NAMALWA (cell line): ENCODE measurements at regions not wholly inside any gene's neighbourhood (a gene's known extent, or its start where the extent isn't known, plus 50 kb on each side); places are given as distances from the start of the nearest gene placed in this dataset.
"Not testable (repeated sequence)": the region's sequence is repeated elsewhere in the genome, so short reads cannot be mapped to it uniquely, and the experiment has no call there.

ENCODE experiments used
- DNase-seq: peaks from one replicate; pipeline ENCODE4 v3.0.0-alpha.2; 2015; ENCODE audit warnings: low spot score

DNA sequence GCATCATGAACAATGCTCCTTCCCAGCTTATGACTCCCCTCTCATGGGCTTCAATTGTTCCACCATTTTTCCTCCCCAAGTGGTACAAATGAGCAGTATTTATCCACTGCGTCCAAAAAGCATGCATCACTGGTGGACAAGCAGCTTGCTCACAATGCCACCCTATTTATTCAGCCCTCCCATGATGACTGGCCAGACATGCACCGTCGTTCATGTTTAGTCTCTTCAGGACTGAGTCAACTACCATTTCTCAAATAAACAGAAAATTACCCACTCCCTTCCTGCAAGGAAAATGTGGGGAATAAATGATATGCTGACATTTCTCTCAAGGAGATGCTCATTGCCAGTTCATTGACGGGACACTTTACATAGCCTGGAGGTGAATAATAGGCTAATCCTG lies 300.4 kb downstream of the C6orf118 start:
- no peak for DNase-seq

DNA sequence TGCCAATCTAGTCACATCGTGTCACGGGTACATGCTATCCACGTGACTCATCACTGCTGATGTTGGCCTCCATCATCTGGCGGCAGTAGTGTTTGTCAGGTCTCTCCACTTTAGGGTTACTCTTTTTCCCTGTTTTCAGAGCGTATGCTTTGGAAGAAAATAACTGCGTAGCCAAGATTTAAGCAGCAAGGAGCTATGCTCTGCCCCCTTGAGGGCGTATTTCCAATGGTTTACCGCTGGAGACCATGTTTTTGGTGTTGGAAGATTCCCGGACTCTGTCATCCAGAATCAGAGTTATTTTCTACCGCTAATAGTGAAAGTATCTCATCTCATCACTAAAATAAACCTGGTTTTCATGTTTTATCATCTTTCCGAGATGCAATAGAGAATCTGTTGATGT lies 306.5 kb downstream of the C6orf118 start:
- DNase-seq = no peak

DNA sequence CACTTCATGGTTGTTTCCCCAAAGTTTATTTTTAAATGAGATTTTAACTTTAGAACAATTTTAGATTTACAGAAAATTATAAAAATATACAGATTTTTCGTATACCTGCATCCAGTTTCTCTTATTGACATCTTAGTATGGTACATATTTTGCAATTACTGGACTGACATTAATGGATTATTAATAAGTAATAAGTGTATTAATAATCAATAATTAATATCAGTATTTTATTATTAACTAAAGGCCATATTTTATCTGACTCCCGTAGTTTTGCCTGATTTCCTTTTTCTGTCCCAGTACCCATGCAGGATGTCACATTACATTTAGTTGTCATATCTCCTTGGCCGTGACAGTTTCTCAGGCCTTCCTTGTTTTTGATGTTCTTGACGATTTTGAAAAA lies 307.0 kb downstream of the C6orf118 start:
- no peak for DNase-seq

DNA sequence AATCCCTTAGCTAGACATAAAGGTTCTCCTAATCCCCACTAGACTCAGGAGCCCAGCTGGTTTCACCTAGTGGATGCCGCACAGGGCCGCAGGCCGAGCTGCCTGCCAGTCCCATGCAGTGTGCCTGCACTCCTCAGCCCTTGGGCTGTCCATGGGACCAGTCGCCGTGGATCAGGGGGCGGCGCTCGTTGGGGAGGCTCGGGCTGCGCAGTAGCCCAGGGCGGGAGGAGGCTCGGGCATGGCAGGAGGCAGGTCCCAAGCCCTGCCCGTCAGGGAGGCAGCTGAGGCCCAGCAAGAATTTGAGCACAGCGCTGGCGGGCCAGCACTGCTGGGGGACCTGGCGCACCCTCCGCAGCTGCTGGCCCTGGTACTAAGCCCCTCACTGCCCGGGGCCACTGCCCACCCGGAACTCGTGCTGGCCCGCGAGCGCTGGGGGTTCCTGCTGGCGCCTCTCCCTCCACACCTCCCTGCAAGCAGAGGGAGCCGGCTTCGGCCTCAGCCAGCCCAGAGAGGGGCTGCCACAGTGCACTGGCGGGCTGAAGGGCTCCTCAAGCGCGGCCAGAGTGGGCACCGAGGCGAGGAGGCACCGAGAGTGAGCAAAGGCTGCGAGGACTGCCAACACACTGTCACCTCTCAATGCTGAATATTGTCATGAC lies 307.8 kb downstream of the C6orf118 start:
- no peak for DNase-seq

DNA sequence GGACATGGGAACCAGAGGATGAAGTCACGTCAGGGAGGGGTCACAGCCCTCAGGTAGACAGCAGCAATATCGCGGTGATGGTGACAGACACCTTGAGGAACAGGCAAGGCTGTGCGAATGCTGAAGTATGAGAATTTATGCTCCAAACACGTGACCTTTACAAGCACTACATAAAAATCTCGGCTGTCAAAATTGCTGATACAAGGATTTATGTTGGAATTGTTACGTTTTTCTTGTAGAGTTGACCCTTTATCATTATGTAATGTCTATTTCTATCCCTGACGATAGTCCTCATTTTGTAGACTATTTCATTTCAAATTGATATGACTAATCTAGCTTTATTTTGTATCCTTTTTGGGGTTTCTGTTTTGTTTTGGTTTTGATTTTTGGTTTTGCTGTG lies 311.1 kb downstream of the C6orf118 start:
- no peak for DNase-seq

DNA sequence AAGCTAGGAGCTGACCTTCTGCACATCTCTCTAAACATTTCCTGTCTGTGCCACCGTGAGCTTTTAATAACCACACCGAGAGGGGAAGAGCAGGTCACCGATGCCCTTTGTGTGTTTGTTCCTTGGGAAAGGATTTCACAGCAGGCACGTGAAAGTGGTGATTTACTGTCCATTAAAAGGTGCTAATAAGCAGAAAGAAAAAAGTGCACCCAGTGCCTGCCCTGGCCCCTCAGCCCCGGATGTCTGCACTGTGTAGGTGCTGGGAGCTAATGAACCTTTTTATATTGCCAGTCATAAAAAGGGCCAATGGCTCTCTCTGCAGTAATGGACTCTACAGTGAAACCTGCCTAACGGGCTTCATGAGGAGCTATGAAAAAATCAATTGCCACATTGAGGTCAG lies 312.6 kb downstream of the C6orf118 start:
- no peak for DNase-seq

DNA sequence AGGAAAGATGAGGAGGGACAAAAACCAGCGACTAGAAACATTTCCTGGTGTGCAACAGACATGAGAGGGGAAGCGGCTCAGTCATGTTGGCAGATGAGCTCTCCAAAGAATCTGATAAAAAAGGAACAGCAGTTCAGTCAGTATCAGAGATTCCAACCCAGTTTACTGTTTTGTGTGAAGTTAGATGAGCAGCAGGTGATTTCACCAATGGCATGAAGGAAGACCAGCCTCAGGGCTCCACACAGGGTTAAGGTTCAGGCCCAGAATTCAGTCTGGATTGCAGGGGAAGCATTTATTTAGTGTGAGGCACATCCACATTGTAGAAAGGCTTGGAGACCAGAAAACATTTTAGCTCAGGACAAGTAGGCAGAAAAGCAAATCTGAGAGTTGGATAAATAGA lies 317.8 kb downstream of the C6orf118 start:
- no peak for DNase-seq

DNA sequence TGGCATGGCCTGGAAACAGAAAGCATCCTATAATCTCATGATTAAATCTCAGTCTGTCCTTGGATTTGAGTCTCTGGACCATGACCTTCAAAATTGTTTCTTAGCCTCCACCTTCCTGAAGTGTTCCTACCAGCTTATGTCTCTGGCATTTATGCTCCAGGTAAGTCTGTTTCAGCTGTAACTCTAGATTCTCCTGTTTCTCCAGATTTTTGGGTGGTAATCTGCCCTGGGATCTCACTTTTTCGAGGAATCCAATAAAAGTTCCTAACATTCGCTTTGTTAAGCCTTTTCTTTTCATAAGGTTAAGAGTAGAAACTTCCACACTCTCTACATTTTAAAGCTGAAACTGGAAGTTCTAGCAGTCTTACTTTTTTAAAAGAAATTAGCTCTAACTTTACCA lies 318.5 kb downstream of the C6orf118 start:
- DNase-seq = no peak

DNA sequence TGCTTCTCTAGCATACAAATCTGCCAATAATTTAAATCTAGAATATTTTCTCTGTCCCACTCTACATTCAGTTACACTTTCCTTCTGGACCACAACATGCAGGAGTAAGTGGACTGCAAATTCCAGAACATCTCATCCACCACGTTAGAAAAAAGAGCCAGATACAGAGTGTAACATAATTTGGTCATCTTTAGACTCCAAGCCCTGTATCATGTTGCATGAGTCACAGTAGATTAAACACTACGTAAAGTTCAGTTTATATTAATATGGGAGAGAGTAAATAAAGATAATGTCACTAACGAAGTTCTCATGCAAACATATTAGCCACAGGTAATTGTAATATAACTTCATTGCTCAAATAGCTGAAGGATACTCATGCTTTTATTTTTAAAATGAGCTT lies 327.0 kb downstream of the C6orf118 start:
- DNase-seq = no peak

DNA sequence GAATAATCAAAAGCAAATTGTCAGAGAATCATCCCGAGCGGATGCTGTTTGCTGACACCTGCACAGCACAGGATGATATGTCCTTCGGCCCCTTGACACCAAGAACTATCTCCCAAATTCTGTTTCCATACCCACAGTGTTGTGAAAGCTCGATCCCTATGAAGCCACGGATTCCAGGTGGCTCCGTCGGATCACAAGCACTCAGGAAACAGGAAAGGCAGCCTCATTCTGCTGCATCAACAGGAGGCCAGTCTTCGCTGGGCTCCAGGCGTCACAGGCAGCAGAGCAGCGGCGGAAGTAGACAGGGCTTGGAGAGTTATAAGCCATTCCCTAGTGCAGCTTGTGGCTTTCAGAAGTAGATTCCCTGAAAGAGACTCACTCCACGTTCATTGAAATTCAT lies 342.3 kb downstream of the C6orf118 start:
- no peak for DNase-seq

DNA sequence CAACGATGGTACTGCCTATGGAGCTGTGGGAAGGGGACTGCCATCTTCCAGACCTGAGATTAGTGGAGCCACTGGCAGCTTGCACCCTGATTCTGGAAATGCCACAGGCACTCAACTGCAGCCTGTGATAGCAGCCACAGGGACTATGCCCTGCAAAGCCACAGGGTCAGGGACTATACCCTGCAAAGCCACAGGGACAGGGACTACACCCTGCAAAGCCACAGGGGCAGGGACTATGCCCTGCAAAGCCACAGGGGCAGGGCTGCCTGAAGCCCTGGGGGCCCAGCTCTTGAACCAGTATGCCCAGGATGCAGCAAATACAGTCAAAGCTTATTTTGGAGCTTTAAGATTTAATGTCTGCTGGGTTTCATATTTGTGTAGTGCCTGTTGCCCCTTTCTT lies 346.6 kb downstream of the C6orf118 start:
- DNase-seq = no peak

DNA sequence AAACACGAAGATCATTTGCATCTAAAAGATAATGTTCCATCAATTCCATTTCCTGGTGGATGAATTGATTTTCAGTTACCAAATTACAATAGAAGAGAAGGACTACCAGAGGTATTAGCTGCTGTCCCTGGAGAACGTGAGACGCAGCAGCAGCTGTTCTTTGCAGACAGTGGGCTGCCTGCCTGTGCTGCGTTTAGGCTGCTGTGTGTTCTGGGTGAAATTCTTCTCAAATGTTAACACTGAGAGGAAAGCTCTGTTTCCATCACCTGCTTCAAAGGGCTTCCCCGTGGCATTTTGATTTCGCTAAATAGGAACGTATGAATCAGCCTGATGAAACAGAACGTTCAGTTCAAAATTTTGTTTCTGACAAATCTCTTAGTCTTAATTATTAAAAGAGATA lies 362.2 kb downstream of the C6orf118 start:
- DNase-seq = no peak

DNA sequence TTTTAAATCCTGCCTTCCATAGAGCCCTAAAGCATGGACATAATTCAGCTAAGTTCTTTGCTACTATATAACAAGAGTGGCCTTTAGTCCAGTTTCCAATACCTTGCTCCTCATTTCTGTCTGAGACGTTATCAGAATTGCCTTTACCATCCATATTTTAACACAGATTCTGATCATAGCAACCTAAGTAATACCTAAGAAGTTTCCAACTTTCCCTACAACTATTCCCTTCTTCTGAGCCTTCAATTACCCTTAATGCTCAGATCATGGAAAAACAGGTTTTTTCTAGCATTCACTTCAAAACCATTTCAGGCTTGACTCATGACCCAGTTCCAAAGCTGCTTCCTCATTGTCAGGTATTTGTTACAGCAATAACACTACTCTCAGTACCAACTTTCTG lies 367.1 kb downstream of the C6orf118 start:
- DNase-seq = no peak

DNA sequence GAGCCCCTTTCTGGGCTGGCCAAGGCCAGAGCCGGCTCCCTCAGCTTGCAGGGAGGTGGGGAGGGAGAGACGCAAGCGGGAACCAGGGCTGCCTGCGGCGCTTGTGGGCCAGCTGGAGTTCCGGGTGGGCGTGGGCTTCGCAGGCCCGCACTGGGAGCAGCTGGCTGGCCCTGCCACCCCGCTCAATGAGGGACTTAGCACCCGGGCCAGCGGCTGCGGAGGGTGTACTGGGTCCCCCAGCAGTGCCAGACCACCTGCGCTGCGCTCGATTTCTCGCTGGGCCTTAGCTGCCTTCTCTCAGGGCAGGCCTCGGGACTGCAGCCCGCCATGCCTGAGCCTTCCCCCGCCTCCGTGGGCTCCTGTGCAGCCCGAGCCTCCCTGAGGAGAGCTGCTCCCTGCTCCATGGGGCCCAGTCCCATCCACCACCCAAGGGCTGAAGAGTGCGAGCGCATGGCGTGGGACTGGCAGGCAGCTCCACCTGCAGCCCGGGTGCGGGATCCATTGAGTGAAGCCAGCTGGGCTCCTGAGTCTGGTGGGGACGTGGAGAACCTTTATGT lies 376.1 kb downstream of the C6orf118 start:
- DNase-seq = not testable (repeated sequence)

DNA sequence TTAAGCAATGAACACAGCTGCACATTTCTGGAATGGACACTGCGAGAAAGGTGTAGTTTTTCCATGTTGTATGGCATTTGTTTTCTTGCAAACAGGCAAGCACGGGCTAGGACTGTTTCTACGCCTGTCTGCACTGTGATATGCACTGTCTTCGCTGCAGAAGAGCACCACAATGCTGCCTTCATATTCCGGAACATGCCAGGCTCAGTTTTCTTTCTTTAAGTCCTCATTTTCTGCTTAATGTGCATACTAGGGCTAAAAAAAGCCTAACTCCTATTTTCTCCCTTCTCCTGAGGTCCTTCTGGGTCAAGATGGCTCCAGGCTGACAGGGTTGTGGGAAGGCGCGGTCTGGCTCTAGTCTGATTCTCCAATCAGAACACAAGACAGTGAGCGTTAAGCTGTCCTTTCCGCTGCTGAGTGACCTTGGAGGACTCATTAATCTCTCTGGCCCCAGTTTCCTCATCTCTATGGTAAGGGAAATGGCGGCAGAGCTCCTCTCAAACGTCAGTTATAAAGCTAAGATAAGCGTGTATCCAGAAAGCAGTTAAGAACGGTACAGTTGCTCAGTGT lies 379.9 kb downstream of the C6orf118 start:
- DNase-seq = no peak

DNA sequence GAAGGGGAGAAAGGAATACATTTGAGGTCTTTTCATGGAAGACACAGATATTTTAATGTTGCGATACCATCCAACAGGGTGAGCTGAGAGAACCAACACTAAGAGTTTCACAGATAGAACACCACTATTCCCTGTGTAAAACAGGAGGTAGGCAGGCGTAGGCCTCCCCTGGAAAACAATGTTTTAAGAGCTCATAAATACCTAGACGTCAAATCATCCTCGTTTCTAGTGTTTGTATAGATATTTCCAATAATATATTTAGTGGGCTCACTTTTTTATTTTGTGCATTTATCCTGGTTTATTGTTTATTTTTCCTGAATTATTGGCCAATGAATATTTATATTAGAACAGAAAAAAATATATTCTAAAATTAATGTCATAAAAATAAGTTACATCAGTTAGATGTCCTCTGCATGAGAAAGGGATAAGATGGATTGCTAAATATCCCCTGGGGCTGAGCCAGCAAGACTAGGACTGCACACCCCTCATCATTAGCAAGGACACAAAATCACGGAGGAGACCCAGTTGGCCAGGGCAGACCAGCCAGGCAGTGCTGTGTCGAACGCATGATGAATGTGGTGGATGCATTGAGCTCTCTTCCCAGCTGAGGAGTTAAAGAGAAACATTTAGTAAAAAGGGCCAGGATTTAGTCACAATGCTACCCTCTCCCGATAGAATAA lies 380.5 kb downstream of the C6orf118 start:
- no peak for DNase-seq

DNA sequence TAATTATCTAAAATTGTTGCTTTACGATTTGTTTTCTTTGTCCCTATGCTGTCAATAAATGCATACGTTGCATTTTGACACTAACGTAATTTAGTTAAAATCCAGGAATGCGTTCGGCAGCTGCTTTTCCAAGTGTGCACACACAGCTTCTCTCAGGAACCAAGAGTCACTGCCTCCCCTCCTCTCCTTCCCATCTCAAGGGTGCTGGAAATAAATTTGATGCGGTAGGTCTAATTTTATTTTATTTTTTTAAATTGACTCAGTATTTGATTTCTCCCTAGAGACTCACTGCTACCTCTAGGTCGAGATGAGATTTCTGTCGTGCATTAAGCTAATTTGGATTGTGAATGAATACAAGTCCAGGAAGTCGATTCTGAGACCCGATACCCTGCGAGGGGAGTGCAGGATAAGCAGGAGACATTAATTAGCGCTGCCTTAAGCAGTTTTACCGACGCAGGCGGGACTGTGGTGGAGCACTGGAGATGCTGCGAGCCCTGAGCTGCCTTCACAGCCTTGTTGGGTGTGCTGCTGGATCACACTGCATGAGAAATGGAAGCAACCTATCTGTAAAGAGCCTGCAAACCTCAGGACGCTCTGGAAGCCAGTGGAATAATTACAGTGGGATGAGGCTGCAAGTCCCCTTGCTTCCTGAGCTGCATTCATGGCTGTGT lies 381.2 kb downstream of the C6orf118 start:
- no peak for DNase-seq

DNA sequence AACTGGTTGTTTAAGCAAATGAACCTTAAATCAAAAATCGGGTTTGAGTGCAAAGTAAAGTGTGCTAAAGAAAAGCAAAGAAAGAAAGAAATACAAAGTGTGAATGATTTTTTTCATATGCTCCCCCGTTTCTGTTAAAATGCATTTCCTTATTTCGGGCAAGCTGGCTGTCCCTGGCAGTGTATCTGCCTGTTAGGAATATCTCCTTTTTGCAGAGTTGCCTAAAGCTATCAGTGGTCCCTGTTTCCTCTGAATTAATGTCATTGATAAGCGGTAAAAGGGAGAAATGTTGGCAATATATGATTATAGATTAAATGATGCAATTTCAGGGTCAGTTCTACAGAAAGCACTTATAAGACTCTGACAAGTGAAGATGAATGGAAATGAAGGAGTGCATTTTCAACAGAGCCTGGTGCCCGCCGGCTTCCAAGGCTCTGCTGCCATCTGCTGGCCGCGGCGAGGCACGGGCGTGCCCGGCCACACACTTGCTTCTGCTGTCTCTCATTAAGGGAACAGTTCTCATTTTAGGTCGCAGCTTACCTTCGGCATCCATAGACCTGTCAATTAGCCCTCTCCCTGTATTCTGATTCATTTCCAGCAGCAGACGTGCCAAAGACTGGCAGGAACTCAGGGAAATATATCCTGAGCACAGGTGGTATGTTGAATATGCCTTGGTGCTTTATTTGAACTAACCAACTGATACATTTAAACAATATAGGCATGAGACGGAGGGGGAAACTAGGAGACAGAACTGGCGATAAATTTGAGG lies 381.9 kb downstream of the C6orf118 start:
- peak; percentile 61 for DNase-seq

DNA sequence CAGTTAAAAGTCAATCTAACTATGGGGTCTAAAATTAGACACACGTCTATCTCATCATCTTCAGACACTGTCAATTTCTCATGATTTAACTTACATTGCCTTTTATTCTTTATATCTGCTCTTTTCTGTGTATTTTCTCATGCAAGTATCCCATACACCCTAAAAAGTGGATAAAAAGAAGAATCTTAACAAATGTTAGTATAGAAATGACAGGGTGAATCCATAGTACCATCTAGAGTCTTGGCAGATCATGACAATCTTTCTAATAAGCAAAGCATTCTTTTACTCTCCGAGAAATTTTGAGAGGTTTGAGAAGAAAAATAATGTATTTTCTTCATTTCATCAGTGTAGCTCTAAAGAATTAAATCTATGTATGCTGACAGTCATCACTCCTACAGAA lies 382.7 kb downstream of the C6orf118 start:
- no peak for DNase-seq

DNA sequence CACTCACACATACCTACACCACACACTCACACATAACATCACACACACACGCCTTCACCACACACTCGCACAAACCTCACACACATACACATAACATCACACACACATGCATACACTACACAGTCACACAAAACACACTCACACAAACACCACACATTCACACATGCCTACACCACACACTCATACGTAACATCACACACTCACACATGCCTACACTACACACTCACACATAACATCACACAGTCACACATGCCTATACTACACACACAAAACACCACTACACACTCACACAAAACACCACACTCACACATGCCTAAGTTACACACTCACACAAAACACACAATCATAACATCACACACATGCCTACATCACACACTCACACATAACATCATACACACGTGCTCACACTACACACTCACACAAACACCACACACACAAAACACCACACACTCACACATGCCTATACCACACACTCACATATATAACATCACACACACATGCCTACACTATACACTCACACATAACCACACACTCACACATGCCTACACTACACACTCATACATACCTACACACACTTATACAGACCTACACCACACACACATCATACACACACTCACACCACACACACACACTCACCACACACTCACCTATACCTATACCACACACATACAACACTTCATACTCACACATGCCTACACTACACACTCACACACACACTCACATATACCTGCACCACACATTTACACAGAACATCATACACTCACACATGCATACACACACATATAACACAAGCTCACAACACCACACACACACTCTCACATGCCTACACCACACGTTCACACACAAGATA lies 383.5 kb downstream of the C6orf118 start:
- DNase-seq = no peak

DNA sequence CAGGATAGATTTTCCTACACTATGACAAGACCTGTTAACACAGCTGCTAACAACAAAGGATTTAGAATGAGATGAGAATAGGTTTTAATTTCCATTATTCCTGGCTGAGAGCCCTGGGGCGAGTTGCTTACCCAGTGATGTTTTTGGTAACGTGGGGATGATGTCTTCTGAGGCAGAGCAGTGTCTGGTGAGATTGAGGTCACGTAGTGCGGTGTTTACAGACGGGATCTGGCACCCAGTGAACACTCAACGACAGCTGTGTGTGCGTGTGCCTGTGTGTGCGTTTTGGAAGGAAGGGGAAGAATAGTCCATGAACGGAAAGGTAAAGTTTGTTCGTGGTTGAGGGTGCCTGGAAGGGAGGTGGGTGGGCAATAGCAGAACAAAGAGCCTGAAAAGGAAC lies 384.7 kb downstream of the C6orf118 start:
- no peak for DNase-seq
